Ramos (cell line): ENCODE measurements at regions not wholly inside any gene's neighbourhood (a gene's known extent, or its start where the extent isn't known, plus 50 kb on each side); places are given as distances from the start of the nearest gene placed in this dataset.

Source experiments
- in situ Hi-C: fragments of 300-500 bp; cut with MboI; formaldehyde crosslinking; loops from one replicate; pipeline ENCODE4 v1.14.3; 2022; ENCODE audit warnings: low sequenced_read_pairs; ENCODE audit not compliant: unreplicated experiment

DNA sequence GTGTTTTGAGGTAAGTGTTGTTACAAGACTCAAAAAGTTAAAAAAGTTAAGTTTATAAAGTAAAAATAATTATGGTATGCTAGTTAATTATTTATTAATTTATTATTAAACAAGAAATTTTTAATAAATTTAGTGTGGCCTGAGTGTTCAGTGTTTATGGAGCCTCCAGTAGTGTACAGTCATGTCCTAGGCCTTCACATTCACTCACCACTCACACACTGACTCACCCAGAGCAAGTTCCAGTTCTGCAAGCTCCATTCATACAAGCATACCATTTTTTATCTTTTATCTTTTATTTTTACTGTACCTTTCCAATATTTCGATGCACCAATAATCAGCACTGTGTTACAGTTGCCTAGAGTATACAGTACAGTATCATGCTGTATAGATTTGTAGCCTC, 381.2 kb upstream of the MGMT start:
- in situ Hi-C loops = no loop called here

DNA sequence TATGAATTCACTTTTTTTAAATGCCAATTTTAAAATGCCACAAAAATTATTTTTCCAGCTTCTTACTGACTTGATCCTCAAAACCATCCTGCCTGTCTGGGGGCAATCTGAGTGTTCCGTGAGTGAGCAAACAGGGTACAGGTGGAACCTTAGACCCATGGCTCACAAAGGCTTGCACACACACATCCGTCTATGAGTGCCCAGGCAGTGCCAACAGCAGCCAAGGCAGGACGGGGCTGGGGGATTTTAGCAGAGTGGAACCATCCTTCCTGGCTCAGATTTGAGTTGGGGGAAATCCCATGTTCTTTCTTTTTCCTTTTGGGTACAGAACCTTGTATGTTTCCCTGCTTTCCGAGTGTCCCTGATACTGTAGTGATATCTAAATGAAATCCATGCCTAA, 377.7 kb upstream of the MGMT start:
- in situ Hi-C loops = no loop called here

DNA sequence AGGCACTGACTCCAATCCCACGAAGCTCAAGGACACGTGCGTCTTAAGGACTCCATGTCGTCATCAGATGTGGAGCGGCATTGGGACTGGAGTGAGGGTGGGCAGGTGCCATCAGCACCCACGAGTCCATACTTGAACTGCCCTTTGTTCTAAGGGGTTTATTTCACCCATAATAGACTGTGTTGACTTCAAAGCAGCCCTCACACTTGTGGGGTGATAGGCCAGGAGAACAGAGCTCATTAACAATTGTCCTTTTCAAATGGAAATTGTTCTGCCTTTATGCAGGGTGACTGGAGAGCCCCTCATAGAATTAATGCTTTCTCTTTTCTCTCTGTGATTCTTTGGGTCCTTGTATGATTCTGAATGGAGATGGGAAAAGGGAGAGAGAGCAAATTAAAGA, 376.9 kb upstream of the MGMT start:
- in situ Hi-C loops = no loop called here

DNA sequence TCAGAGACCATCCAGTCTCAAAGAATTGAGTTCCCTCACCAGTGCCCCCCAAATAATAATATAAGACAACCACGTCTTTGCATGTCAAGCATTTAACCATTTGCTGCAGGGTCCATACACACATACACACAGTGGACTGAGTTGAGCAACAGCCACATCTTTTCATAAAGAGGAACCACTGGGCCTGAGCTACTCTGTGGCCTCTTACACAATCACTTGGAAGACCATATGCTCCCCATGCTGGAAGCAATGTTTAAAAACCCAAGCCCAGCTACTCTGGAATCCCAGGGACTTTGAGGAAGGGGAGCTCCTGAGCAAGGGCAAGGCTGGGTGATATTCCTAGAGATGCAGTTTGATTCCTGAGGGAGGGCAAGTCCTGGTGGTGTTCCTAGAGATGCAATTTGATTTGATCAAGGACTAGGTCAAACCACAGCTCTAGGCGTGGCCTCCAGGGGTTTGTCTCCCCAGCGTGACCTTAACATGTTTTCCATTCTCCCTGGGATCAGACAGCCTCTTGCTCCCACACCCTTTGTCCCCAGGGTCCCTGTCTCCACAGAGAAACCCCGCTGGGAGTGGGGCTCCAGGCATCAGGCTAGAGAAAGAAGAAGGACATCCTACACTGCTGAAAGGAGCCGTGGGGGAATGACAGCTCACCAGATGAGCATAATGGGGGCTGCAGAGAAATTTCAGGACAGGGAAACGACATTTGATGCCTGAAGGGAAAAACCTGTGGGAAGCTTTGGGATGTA, 376.2 kb upstream of the MGMT start:
- in situ Hi-C loops = no loop called here

DNA sequence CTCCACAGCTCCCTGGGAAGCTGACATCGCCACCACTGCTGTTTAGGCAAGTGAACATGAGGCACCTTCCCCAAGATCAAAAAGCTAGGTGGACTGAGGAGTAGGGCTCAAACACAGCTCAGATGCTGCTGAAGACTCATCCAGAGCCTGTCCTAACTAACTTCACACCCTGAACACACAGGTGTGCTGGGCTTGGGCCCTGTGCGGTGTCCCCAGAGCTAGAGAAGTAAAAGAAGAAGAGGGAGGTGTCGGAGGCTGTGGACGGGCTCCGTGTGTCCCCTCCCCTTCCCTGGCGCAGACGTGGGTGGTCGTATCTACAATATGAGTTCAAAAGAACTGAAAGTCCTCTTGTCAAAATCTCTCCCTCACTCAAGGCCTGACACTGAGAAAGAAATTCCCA, 373.4 kb upstream of the MGMT start:
- in situ Hi-C loops = no loop called here

DNA sequence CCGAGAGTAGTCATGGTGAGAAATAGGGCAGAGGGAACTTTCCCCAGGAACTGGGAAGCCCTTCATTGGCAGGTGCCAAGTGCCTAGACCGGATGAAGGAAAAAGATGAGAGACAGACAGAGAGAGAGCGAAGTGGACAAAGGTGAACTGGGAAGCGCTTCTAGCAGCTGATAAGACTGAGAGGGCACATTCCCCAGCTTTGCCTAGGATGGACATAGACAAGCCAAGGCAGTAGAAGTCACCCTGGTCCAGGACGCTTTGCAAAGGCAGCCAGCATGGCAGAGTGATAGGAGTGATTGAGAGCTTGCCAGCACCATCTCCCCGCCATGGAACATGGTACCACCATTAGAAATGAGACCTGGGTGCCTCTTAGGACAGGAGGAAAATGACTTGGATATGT, 372.8 kb upstream of the MGMT start:
- in situ Hi-C loops = no loop called here

DNA sequence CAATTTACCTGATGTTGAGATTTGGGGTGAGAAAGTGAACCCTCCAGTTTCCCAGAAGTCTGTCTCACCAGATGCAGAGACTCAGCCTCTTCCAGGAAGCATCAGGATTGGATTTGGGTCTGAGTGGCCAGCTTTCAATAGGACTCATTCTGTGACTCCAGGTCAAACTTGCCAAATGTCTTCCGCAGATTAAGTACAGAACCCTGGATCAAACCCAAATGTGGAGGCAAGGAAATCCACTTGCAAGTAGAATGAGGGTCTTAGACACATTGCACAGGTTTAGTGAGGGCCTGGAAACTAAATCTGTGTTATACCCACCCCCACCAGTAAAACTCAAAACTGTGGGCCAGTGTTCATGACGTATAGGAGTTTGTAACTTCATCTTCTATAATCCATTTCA, 372.2 kb upstream of the MGMT start:
- in situ Hi-C loops = no loop called here

DNA sequence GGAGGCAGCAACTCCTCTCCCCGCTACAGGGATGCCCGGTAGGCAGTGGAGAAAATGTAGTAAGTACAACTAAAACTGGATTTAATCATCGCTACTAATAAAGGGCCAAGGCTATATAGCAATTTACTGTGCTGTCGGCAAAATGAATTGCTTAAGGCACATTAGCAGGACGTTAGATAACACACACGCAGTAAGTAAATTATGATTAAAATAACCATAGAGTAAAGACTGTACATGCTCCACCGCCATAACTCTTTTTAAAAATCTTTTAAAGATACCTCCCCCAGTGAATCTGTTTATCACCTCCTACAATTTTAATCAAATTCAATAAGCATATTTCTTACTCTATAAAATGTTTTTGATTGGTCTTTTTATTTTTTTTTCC, 371.4 kb upstream of the MGMT start:
- in situ Hi-C loops = no loop called here

DNA sequence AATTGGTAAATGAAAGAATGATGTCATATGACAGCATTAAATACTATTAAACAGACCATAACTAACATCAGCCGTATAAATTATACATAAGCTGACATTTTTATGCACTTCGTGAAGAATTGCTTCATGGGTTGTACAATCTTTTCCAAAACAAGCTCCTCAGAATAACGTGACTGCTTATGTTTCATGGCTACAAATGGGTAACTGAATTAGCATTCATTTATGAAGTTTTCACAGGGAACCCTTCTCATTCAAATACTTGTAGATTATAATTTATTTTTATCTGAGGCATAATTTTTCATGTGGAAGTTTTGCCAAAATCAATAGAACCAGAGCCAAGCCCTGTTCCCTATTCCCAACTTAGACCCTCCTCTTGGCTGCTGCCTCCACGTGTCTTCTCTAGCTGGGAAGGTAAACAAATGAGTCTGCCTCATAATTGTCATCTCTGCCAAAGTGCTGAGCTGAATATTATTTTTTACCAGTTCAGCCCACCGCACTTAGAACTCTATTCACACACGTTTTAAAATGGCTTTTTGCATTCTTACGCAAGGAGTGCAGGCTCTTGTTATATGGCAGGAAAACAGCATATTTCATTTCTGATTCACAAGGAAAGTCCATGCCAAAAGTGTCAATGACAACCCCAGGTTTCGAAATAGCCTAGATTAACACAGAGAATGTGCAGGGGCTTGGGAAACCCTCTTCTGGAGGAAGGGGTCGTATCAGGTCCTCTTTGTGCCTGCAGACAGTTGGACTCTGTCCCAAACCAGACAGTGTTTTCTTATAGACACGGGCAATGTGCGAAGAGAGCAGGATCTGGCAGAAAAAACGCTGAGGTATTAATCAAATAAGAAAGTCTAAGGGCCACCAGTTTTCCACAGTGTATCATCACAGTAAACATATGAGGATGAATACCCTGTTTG, 370.7 kb upstream of the MGMT start:
- in situ Hi-C loops = no loop called here

DNA sequence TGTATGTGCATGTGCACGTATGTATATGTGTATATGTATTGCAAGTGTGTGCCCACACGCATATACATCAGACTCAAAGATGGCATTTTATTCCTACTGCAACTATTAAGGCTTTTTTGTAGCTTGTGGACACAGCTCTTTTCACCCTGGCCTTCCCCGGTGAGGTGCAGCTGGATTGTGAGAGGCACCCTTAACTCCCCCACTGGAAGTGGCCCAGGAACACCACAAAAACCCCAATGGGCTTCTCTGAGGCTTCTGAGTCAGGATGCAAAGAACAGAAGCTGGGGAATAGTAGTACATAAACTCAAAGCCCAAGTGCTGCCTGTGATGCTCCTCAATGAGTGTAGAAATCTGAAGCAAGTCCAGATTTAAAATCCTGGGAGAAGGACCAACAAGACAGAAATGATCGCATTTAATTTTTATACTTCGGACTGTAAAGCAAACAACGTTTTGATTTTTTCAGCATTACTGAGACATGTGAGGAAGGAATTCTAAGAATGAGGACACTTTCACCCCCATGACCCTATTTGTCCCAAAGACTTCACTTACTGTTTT, 369.2 kb upstream of the MGMT start:
- in situ Hi-C loops = no loop called here

DNA sequence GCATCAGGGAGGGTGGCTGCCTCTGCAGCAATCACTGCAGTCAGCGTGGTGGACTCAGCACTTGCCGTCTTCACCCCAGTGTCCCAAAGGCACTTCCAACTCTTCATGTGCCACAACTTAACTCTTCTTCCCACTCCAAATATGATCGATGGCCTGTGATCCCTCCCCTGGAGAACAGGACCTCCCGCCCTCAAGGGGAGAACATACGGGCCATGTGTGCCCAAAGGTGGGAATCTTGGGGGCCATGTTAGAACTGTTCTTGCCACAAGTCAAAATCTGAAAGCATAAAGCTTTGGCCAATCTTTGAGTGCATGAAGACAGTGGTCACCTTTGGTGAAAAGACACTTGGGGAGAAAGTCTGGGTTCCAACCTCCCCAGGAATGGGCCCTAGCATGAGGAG, 368.5 kb upstream of the MGMT start:
- in situ Hi-C loops = no loop called here

DNA sequence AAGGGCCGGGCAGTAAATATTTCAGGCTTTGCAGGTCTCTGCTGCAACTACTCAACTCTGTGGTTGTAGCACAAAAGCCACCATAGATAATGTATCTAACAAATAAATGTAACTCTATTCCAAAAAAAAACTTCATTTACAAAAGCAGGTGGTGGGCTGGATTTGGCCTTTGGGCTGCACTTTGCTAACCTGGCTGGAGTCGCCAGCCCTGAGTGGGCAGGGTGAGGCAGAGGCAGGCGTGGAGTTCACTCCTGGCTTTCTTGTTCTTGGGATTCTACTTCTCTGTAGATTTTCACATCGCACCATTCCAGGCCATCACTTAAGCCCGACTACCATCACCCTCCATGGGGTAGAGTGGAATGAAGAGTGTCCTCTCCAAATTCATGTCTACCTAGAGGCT, 367.6 kb upstream of the MGMT start:
- in situ Hi-C loops = no loop called here

DNA sequence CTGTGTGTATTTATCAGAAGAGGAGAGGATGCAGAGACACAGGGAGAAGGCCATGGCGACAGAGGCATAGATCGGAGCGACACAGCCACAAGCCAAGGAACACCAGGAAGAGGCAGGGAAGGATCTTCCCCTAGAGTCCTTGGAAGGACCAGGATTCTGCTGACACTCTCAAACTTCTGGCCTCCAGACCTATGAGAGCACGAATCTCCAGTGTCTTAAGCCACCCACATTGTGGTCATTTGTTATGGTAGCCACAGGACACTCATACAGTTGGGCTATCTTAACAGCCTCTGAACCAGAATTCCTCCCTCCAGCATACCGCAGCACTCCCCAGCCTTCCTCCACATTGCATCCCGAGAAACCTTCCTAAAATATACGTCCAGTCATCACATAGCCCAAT, 367.0 kb upstream of the MGMT start:
- in situ Hi-C loops = no loop called here

DNA sequence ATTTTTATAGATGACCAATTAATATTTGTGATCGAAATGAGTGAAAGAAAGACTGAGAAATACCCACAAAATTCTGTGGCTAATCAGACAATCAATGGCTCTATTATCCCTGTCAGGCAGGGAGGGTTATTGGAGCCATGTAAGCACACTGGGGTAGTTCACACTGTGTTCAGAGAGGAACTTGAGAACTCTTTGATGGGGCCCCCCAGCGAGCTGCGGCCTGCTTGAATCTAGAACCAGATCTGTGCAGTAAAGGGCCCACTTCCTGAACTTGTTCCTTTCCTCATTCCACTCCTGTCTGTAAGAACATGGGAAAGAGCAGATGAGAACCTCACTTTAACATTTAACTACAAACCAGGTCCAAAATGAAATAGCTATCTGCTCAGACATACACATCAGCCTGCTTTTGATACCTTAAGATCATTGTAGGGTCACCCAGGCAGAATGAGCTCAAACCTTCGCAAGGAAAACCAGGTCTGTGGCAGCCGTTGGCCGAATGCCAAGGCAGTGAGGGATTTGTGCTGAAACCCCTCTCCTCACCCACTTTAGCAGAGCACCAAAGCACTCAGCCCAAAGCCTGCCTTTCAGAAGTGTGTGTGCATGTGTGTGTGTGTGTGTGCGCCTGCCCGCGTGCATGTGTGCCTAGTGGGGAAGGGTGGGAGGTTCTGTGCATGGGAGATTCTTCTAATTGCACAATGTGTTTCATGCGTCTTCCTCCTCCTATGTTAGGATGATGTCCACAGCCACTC, 365.6 kb upstream of the MGMT start:
- in situ Hi-C loops = no loop called here

DNA sequence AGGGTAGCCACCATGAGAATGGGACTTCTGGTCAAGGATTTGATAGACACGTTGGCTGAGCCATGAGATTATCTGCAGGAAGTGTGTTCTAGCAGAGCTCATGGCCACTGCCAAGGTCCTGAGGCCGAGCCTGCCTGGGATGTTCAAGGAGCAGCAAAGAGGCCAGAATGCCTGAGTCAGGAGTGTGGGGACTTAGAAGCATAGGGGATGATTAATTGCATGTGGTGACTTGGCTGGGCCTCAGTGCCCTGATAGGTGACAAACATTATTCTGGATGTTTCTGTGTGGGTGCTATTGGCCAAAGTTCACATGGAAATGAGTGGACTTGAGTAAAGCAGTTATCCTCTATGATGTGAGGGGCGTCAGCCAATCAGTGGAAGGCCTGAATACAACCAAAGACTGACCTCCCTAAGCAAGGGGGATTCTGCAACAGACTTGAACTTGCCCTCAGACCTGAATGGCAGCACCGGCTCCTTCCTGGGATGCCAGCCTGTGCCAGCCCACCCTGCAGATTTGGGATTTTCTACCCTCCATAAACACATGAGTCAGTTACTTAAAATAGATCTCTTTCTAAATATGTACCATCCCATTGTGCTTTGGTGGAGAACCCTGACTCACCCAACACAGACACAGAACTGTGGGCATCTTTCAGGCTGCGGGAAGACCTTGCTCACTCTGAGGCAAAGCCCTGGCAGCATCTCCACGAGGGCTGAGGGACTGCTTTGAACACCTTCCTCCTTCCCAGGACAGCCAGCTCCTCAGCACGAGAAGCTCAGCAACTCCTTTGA, 363.9 kb upstream of the MGMT start:
- in situ Hi-C loops = no loop called here

DNA sequence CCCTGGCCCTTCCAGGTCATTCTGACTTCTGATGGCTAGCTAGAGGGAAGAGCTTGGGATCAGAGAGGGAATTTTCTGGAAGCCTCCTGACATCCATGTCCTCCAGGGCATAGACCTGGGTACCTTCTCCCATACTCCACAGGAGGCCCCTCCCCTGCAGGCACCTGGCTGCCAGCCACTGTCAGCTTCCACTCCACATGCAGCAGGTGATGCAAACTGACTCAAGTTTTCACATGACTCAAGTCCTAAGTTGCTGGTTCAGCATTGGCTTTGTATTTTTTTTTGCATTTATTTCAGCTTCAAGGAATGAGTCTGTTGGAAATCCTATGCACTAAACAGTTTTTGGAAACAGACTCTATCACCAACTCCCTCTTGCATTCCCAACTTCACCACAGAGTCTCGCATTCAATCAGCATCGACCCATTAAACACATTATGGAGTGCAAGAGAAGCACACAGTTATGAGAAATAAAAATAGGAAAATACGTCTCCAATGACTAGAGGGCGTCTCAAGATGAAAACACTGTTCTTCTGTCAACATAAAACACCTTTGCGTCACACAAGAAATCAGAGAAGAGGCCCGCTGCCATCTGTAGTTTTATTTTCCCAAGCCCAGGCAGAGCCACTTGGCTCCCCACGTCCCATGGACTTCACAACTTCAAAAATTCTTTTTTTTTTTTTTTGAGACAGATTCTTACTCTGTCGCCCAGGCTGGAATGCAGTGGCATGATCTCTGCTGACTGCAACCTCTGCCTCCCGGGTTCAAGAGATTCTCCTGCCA, 362.6 kb upstream of the MGMT start:
- in situ Hi-C loops = no loop called here

DNA sequence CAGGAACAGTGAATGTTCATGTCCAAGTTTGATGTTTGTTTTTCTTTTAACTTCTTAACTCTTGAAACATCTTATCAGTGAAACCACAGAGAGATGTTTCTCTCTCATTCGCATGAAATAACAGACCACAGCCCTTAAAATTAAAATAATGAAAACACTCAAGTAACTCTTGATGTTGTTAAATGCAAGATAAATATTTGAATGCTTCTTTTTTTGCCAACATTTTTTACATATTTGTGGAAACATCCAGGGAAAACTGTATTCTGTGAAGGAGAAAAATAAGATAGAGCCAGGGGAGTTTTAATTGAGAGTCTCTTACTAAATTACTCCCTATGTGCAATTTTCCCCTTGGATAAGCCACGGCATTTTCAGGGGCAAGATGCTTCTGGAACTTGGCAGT, 361.8 kb upstream of the MGMT start:
- in situ Hi-C loops = no loop called here

DNA sequence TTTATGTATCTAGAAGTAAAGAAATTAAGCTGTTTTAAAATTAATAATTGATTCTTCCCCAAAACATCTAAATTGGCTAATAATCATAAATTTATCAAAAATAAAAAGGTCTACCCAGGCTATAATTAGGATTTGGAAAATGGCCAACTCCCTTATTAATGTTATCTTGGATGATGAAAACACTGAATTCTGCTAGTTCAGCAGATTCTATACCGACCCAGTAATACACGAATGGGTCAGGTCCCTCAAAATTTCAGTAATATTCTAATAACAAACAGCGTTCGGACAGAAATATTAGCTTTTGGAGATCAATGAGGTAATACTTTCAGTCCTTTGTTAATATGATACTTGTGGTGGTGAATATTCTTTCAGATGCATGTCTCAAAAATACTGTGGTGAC, 360.7 kb upstream of the MGMT start:
- in situ Hi-C loops = no loop called here

DNA sequence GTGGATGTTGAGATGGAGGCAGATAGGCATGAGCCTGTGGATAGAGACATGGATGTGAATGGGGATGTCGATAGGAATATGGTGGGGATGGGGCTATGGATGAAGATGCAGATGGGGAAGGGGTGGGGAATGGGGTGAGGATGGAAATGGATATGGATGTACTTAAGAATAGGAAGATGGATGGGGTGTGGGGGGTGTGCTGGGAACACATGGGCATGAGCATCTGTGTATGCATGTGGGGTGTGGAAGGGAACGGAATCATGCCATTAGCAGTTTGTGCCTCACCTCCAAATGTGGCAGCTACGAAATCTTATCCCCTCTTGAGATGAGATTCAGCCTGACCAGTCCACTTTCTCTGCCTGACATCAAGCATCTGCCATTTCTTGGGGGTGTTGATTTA, 359.5 kb upstream of the MGMT start:
- in situ Hi-C loops = no loop called here
